Ishikawa (cell line): ENCODE measurements at regions not wholly inside any gene's neighbourhood (a gene's known extent, or its start where the extent isn't known, plus 50 kb on each side); places are given as distances from the start of the nearest gene placed in this dataset.

ENCODE experiments used
- EGR1 ChIP-seq: IDR thresholded peaks from 2 replicates; pipeline ENCODE4 v1.6.1; 2012
- FOXM1 ChIP-seq: IDR thresholded peaks from 2 replicates; pipeline ENCODE4 v1.6.1; 2012; ENCODE audit warnings: low read depth, borderline replicate concordance
- MAX ChIP-seq: IDR thresholded peaks from 2 replicates; pipeline ENCODE4 v1.6.1; 2012
- NFIC ChIP-seq: IDR thresholded peaks from 2 replicates; pipeline ENCODE4 v1.6.1; 2012
- RAD21 ChIP-seq: IDR thresholded peaks from 2 replicates; pipeline ENCODE4 v1.6.1; 2012; ENCODE audit warnings: low read depth
- REST ChIP-seq: IDR thresholded peaks from 2 replicates; pipeline ENCODE4 v1.6.1; 2012; ENCODE audit warnings: low read depth, mild to moderate bottlenecking
- TAF1 ChIP-seq: IDR thresholded peaks from 2 replicates; pipeline ENCODE4 v1.6.1; 2012; ENCODE audit warnings: low read depth, mild to moderate bottlenecking
- ZBTB7A ChIP-seq: IDR thresholded peaks from 2 replicates; pipeline ENCODE4 v1.6.1; 2012; ENCODE audit warnings: low read depth

GRCh38 chr12:91954326-91954725 is 191.3 kb downstream of the BTG1 start:
- TF ChIP-seq REST = no peak
- no peak for TF ChIP-seq FOXM1
- no peak for TF ChIP-seq MAX
- no peak for TF ChIP-seq TAF1
- TF ChIP-seq NFIC = no peak
- no peak for TF ChIP-seq EGR1
- no peak for TF ChIP-seq ZBTB7A
- no peak for TF ChIP-seq RAD21
